HG03558 (cell line): ENCODE measurements at regions not wholly inside any gene's neighbourhood (a gene's known extent, or its start where the extent isn't known, plus 50 kb on each side); places are given as distances from the start of the nearest gene placed in this dataset.

Experiments used
- ATAC-seq: cut with Tn5 transposase; IDR thresholded peaks from one replicate; pipeline ENCODE4 v1.9.1; 2021; ENCODE audit warnings: moderate number of reproducible peaks; ENCODE audit not compliant: unreplicated experiment; ENCODE audit errors: extremely low read depth

GRCh38 chr12:24487606-24488005 lies 461.3 kb downstream of the BCAT1 start:
- ATAC-seq = no peak

GRCh38 chr12:24483732-24484131 lies 465.2 kb downstream of the BCAT1 start:
- no peak for ATAC-seq

GRCh38 chr12:24482882-24483604 lies 465.9 kb downstream of the BCAT1 start:
- ATAC-seq = no peak

GRCh38 chr12:24482044-24482443 lies 466.9 kb downstream of the BCAT1 start:
- no peak for ATAC-seq

GRCh38 chr12:24480766-24481449 lies 468.0 kb downstream of the BCAT1 start:
- ATAC-seq = no peak

- ATAC-seq = no peak
These were observed 469.8 kb downstream of the BCAT1 start for GRCh38 chr12:24479131-24479530.

GRCh38 chr12:24478254-24478653 lies 470.6 kb downstream of the BCAT1 start:
- ATAC-seq = no peak

- no peak for ATAC-seq
These were observed 472.6 kb downstream of the BCAT1 start for GRCh38 chr12:24476310-24476709.

GRCh38 chr12:24475337-24475736 lies 473.6 kb downstream of the BCAT1 start:
- no peak for ATAC-seq

- ATAC-seq = no peak
These were observed 475.8 kb downstream of the BCAT1 start for GRCh38 chr12:24473097-24473496.

GRCh38 chr12:24470050-24470449 lies 478.9 kb downstream of the BCAT1 start:
- ATAC-seq = no peak

GRCh38 chr12:24469089-24469488 lies 479.8 kb downstream of the BCAT1 start:
- ATAC-seq = no peak

GRCh38 chr12:24467226-24467625 lies 481.7 kb downstream of the BCAT1 start:
- ATAC-seq = no peak

GRCh38 chr12:24463375-24463774 lies 485.5 kb downstream of the BCAT1 start:
- ATAC-seq = no peak

GRCh38 chr12:24462946-24463345 lies 486.0 kb downstream of the BCAT1 start:
- no peak for ATAC-seq

GRCh38 chr12:24460506-24460905 lies 488.4 kb downstream of the BCAT1 start:
- no peak for ATAC-seq

- no peak for ATAC-seq
These were observed 488.8 kb downstream of the BCAT1 start for GRCh38 chr12:24460099-24460498.

- no peak for ATAC-seq
These were observed 493.1 kb downstream of the BCAT1 start for GRCh38 chr12:24455811-24456210.

GRCh38 chr12:24447678-24448077 lies 498.2 kb upstream of the SOX5 start:
- no peak for ATAC-seq

GRCh38 chr12:24446287-24446686 lies 496.8 kb upstream of the SOX5 start:
- ATAC-seq = no peak

GRCh38 chr12:24444634-24445033 lies 495.2 kb upstream of the SOX5 start:
- no peak for ATAC-seq

GRCh38 chr12:24441458-24441857 lies 492.0 kb upstream of the SOX5 start:
- ATAC-seq = no peak
